Neuron (in vitro differentiated cells): ENCODE measurements at regions not wholly inside any gene's neighbourhood (a gene's known extent, or its start where the extent isn't known, plus 50 kb on each side); places are given as distances from the start of the nearest gene placed in this dataset.

Experiments
- H2AFZ ChIP-seq: one replicate; pipeline ENCODE4 v1.6.1; 2013; ENCODE audit warnings: low read depth, mild to moderate bottlenecking, inconsistent platforms, low read length, moderate library complexity
- H3K27me3 ChIP-seq: one replicate; pipeline ENCODE4 v1.6.1; 2013; ENCODE audit warnings: low read length; ENCODE audit not compliant: insufficient read depth
- H3K36me3 ChIP-seq: one replicate; pipeline ENCODE4 v1.6.1; 2013; ENCODE audit warnings: low read length; ENCODE audit not compliant: insufficient read depth
- H3K4me1 ChIP-seq: one replicate; pipeline ENCODE4 v1.6.1; 2013; ENCODE audit warnings: low read length; ENCODE audit not compliant: insufficient read depth
- H3K4me3 ChIP-seq: 2 replicates; pipeline ENCODE4 v1.5.1; 2013; ENCODE audit warnings: mild to moderate bottlenecking, low read length, moderate library complexity
- H3K9me3 ChIP-seq: one replicate; pipeline ENCODE4 v1.6.1; 2013; ENCODE audit warnings: low read length

DNA sequence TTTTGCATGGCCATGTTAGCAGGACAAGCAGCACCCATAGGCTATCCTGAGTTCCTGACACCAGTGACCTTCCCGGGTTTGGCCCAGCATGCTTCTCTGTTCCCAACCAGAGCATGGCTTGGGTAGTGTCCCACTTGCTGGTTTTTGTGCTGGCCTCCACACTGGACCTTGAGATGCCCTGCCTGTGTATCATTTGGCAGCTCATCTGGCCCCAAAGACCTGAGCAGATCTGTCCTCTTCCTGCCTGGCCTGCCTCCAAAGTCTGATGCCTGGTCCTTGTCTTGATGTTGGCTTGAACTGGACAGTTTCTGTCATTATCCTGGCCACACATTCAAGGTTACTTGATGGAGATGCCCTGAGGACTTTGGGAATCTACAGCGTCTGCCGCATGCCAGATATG is 590.7 kb upstream of the KLF4 start:
- H2AFZ ChIP-seq: no peak overlapping the region
- no peak overlapping the region for H3K4me3 ChIP-seq
- H3K36me3 ChIP-seq: no peaks in the 10 kb centered on the region
- H3K27me3 ChIP-seq: no peaks in the 10 kb centered on the region
- no peaks in the 10 kb centered on the region for H3K9me3 ChIP-seq
- no peaks in the 10 kb centered on the region for H3K4me1 ChIP-seq

DNA sequence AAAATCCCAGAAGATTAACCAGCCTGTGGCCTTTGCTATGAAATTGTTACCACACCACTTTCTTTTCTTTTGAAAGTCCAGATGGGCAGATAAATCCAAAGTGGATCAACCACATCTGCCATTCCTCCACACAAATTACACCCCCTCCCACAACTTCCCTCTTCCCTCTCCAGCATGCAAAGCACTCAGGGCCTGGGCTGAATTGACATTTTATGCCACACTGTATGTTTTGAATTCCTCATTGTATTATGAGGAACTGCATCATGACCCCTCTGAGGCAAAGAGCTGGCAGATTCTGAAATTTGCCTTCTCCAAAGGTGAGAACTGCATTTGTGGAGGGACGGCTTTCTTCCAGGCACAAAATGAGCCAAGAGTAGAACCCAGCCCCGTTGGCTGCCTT is 589.2 kb upstream of the KLF4 start:
- no peaks in the 10 kb centered on the region for H3K36me3 ChIP-seq
- H2AFZ ChIP-seq: no peak overlapping the region
- no peaks in the 10 kb centered on the region for H3K27me3 ChIP-seq
- no peaks in the 10 kb centered on the region for H3K4me1 ChIP-seq
- no peak overlapping the region for H3K4me3 ChIP-seq
- no peaks in the 10 kb centered on the region for H3K9me3 ChIP-seq

DNA sequence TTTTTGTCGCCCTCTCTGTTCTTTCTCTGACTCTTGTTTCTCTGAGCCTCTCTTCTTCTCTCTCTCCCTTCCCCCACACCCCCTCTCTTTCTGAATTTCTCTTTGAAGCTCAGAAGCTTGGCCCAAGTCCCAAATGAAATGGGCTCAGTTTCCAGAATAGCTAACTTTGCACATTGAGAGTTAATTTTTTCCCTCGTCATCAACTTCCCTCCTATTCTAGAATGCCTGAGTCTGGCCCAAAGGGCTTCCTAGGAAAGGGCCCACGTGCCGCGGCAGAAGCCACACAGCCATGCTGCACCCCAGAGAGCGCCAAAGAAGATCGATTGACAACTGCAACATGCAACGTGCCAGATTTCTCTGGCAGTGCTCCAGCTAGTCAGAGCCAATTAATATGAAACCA is 588.8 kb upstream of the KLF4 start:
- H3K4me1 ChIP-seq: no peaks in the 10 kb centered on the region
- no peaks in the 10 kb centered on the region for H3K9me3 ChIP-seq
- H3K27me3 ChIP-seq: no peaks in the 10 kb centered on the region
- no peak overlapping the region for H3K4me3 ChIP-seq
- no peak overlapping the region for H2AFZ ChIP-seq
- H3K36me3 ChIP-seq: no peaks in the 10 kb centered on the region

DNA sequence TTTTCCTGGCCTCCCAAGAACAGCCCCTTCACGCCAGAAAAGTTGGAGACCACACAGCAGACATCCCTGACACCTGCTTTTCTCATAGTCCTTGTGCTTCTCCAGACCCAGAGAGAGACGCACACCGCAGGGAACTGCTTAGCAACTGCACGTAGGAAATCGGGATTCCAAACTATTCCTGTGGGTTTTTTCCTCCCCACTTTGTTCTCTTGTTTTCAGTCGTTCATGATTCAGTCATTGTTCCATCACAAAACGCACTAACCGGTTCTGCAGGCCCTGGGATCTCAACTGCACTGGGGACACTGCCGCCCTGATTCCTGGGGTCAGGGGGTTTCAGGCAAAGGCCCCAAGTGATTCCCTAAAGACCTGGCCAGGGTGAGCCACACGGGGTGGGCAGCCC is 588.0 kb upstream of the KLF4 start:
- no peaks in the 10 kb centered on the region for H3K4me1 ChIP-seq
- no peak overlapping the region for H3K4me3 ChIP-seq
- H3K27me3 ChIP-seq: no peaks in the 10 kb centered on the region
- H3K9me3 ChIP-seq: no peaks in the 10 kb centered on the region
- H3K36me3 ChIP-seq: no peaks in the 10 kb centered on the region
- H2AFZ ChIP-seq: no peak overlapping the region

DNA sequence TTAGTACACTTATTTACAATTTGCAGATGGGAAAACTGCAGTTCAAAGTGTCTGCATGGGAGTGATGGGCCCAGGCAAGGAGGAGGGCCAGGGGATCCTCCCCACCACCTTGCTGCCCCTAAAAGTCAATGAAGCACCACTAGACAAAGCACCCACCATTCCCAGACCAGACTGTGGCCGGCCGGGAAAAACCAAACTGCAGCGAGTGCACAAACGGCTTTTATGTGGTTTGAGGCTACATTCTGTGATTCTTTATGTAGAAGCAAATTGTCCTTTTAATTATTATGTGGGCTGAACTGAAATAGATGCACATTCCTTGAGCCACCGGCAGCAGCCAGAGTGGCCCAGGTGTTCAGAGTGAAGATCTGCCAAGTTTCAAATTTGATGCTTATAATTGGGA is 585.3 kb upstream of the KLF4 start:
- Histone ChIP-seq H3K36me3 (no peaks in the 10 kb centered on the region), H3K4me3 (no peak overlapping the region), H2AFZ (no peak overlapping the region), H3K27me3 (no peaks in the 10 kb centered on the region), H3K4me1 (no peaks in the 10 kb centered on the region), H3K9me3 (no peaks in the 10 kb centered on the region)

DNA sequence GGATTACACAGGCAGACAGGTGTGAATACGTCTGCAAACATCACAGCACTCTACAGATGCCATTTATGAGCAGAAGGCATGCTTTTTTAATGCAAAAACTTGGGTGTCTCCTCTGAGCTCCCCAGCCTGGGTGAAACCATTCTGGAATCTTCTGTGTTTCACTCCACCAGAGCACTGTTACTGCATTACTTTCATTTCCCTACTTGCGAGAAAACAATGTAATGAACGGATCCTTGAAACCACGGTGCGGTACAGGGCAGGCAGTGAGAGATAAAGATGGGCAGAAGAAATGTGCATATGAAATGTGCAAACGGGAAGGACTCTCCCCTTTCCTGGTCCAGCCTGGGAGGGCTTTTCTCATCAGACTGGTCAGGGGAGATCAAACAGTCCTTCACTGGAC is 584.3 kb upstream of the KLF4 start:
- Histone ChIP-seq H3K27me3 (no peaks in the 10 kb centered on the region), H3K9me3 (no peaks in the 10 kb centered on the region), H2AFZ (no peak overlapping the region), H3K4me3 (no peak overlapping the region), H3K4me1 (no peaks in the 10 kb centered on the region), H3K36me3 (no peaks in the 10 kb centered on the region)

DNA sequence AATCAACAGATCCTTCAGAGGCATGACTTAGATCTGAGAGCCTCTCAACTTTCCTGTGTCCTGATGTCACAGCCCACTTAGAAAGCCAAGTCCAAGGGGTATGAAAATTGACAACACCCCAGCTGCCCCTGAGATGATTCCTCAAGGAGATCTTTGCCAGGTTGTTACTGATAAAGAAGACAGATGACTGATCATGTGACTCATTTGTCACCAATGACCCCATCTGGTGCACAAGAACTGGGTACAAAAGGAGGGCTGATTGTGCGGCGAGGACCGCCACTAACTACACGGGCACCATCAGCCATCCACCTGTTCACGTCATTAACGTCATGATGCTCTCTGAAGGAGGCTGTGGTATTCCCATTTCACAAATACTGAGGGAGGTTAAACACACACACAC is 583.2 kb upstream of the KLF4 start:
- no peaks in the 10 kb centered on the region for H3K9me3 ChIP-seq
- no peaks in the 10 kb centered on the region for H3K4me1 ChIP-seq
- no peaks in the 10 kb centered on the region for H3K27me3 ChIP-seq
- no peak overlapping the region for H2AFZ ChIP-seq
- no peak overlapping the region for H3K4me3 ChIP-seq
- H3K36me3 ChIP-seq: no peaks in the 10 kb centered on the region

DNA sequence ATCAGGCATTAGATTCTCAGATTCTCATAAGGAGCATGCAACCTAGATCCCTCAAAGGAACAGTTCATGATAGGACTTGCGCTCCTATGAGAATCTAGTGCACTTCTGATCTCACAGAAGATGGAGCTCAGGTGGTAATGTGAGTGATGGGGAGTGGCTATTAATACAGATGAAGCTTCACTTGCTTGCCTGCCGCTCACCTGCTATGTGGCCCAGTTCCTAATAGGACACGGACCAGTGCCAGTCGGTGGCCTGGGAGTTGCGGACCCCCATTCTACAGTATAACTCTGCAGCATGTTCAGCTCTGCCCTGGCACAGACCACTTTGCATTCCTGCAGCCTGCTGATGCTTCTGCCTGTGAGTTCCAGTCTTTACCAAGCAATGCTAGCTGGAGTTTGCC is 581.3 kb upstream of the KLF4 start:
- no peaks in the 10 kb centered on the region for H3K4me1 ChIP-seq
- no peaks in the 10 kb centered on the region for H3K9me3 ChIP-seq
- H2AFZ ChIP-seq: no peak overlapping the region
- H3K4me3 ChIP-seq: no peak overlapping the region
- no peaks in the 10 kb centered on the region for H3K36me3 ChIP-seq
- no peaks in the 10 kb centered on the region for H3K27me3 ChIP-seq

DNA sequence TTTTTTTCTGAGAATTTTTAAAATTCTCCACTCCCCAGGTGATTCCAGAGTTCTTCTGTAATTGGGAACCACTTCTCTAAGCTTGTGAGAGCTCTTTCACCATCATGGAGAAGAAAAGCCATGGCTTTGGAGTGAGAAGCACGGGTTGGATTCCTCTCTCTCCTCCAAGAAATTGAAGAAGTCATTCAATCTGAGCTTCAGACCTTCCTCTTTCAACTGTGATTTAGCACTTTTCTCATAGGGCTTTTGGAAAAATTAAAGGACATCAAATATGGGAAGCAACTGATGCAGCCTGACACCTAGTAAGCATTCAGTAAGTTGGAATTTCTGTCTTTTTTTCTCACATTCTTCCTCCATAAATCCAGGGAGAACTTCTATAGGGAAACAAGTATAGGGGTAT is 580.4 kb upstream of the KLF4 start:
- Histone ChIP-seq H3K36me3 (no peaks in the 10 kb centered on the region), H3K4me3 (no peak overlapping the region), H3K27me3 (no peaks in the 10 kb centered on the region), H3K4me1 (no peaks in the 10 kb centered on the region), H3K9me3 (no peaks in the 10 kb centered on the region), H2AFZ (no peak overlapping the region)

DNA sequence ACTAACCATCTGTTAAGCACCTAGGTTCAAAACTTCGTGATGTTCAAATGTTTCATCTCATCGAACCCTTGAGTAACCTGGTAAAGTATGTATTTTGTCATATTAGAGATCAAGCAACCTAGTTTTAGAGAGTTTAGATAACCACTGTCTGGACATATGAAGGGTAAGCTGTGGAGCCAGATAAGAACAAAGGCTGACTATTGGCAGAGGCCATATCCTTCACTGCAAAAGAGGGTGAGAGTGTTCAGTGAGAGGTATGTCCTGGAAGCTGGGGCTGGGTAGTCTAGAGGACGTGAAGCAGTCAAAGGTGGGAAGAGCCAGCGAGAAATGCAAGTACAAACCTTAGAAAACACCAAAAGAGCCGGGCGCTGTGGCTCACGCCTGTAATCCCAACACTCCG is 573.1 kb upstream of the KLF4 start:
- Histone ChIP-seq H3K4me3 (no peak overlapping the region), H3K4me1 (no peaks in the 10 kb centered on the region), H3K27me3 (no peaks in the 10 kb centered on the region), H3K36me3 (no peaks in the 10 kb centered on the region), H2AFZ (no peak overlapping the region), H3K9me3 (no peaks in the 10 kb centered on the region)

DNA sequence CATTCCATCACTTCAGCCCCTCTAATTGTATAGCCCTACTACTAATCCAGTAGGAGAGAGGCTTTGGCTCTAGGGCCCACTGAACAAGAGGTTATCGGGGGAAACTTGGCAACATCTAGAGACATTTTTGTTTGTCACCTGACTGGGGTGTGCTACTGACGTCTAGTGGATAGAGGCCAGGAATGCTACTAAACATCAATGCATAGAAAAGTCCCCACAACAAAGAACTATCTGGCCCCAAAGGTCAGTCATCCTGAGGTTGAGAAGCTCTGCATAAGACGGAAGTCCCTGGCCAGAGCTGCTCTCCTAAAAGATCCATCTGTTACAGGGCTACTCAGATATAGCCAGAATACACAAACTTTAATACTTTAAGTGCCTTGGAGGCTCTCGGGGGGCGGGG is 570.6 kb upstream of the KLF4 start:
- no peaks in the 10 kb centered on the region for H3K27me3 ChIP-seq
- H3K4me3 ChIP-seq: no peak overlapping the region
- no peak overlapping the region for H2AFZ ChIP-seq
- no peaks in the 10 kb centered on the region for H3K36me3 ChIP-seq
- H3K9me3 ChIP-seq: no peaks in the 10 kb centered on the region
- H3K4me1 ChIP-seq: no peaks in the 10 kb centered on the region

DNA sequence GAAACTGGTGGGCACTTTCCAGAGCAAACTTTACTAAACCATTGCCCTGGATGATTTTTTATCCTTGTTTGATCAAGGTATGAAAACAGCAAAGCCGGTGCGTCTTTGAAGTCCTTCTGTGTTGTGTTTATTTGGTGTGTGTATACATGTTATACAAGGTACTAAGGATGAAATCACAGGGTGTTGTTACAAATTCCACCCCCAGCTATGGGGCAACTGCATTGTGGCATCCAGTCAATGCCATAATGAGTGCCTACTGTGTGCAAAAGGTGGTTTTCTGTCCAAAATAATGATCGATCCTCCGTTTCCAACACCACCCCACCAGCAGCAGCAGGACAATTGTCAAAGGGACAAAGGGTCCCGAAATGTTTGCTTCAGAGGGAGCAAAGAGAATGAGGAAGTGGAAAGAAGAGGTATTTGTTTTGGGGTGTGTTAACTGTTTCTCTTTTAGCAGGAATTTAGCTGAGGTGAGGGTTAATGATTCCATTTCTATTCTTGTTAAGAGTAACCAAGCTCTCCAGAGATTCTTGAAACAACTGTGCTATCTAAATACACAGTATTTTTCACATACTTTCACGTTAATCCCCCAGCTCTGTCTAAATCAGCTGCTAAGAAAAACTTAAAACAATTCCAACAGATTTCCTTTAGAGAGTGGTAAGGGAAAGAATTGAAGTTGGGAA is 568.7 kb upstream of the KLF4 start:
- H3K4me3 ChIP-seq: no peak overlapping the region
- no peaks in the 10 kb centered on the region for H3K27me3 ChIP-seq
- no peaks in the 10 kb centered on the region for H3K9me3 ChIP-seq
- H3K4me1 ChIP-seq: no peaks in the 10 kb centered on the region
- no peaks in the 10 kb centered on the region for H3K36me3 ChIP-seq
- no peak overlapping the region for H2AFZ ChIP-seq

DNA sequence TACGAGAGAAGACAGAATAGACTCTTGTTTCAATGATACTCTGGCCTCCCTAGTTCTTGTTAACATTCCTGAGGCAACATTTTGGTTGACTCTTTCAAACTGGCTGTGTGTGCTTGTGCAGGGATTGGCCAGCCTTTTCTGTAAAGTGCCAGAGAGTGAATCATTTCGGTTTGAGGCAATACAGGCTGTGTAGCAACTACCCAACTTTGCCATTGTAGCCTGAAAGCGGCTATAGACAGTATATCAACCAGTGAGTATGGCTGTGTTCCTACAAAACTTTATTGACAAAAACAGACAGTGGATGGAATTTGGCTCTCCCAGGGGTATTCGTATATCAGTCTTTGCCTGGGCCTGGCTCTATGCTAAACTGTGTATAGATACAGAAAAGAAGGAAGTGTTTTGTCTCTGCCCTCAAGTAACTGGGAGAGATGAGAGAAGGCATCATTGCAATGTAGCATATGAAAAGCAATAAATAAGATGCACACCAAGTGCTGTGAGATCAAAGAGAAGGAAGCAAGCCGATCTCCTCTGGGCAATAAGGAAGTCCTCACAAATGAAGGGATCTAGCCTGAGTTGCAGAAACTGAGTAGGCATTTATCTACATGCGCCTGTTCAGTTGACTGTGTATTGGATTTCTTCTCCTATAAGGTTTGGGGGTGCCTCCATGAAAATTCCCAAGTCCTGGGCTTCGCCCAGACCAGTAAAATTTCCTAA is 568.0 kb upstream of the KLF4 start:
- H3K4me1 ChIP-seq: no peaks in the 10 kb centered on the region
- H3K9me3 ChIP-seq: no peaks in the 10 kb centered on the region
- no peaks in the 10 kb centered on the region for H3K36me3 ChIP-seq
- no peak overlapping the region for H3K4me3 ChIP-seq
- peaks cover 3% of the 10 kb centered on the region for H3K27me3 ChIP-seq
- no peak overlapping the region for H2AFZ ChIP-seq
